ENCODE measurements at regions not wholly inside any gene's neighbourhood (a gene's known extent, or its start where the extent isn't known, plus 50 kb on each side); places are given as distances from the start of the nearest gene placed in this dataset.

GRCh38 chr16:54706406-54706805 lies 224.3 kb upstream of the IRX5 start:
- TF ChIP-seq CTCF (IDR thresholded peaks at IDR 0.05): no peak
- no peak for DNase-seq (ENCODE audit: low spot score)
- no peaks in the 10 kb centered on the region for H3K4me1 ChIP-seq (ENCODE audit: control insufficient read depth in 1 of 2, low read depth in 2 of 2)
- no peaks in the 10 kb centered on the region for H3K36me3 ChIP-seq
- H3K9me3 ChIP-seq: peaks cover 2% of the 10 kb centered on the region
- H3K27me3 ChIP-seq (replicated peaks; ENCODE audit: insufficient read depth): no peaks in the 10 kb centered on the region
- no peak overlapping the region for H3K27ac ChIP-seq
- no peak for ATAC-seq (ENCODE audit: insufficient number of reproducible peaks, low FRiP score, low read depth)
- H3K4me3 ChIP-seq: no peak overlapping the region

GRCh38 chr16:54703339-54703738 lies 227.3 kb upstream of the IRX5 start:
- no peak for TF ChIP-seq CTCF (IDR thresholded peaks at IDR 0.05)
- Histone ChIP-seq H3K36me3 (no peaks in the 10 kb centered on the region), H3K27me3 (replicated peaks; ENCODE audit: insufficient read depth) (no peaks in the 10 kb centered on the region), H3K27ac (no peak overlapping the region), H3K9me3 (peaks cover 4% of the 10 kb centered on the region), H3K4me1 (ENCODE audit: control insufficient read depth in 1 of 2, low read depth in 2 of 2) (no peaks in the 10 kb centered on the region), H3K4me3 (no peak overlapping the region)
- no peak for DNase-seq (ENCODE audit: low spot score)
- no peak for ATAC-seq (ENCODE audit: insufficient number of reproducible peaks, low FRiP score, low read depth)

- ATAC-seq (ENCODE audit: insufficient number of reproducible peaks, low FRiP score, low read depth) (no peak), DNase-seq (ENCODE audit: low spot score) (no peak)
- H3K4me3 ChIP-seq: no peak overlapping the region
- H3K4me1 ChIP-seq (ENCODE audit: control insufficient read depth in 1 of 2, low read depth in 2 of 2): no peaks in the 10 kb centered on the region
- H3K27ac ChIP-seq: no peak overlapping the region
- TF ChIP-seq CTCF (IDR thresholded peaks at IDR 0.05): no peak
- no peaks in the 10 kb centered on the region for H3K36me3 ChIP-seq
- H3K9me3 ChIP-seq: peaks cover 4% of the 10 kb centered on the region
- H3K27me3 ChIP-seq (replicated peaks; ENCODE audit: insufficient read depth): no peaks in the 10 kb centered on the region
Observed at GRCh38 chr16:54699656-54700055, 231.0 kb upstream of the IRX5 start.

- Histone ChIP-seq H3K4me1 (ENCODE audit: control insufficient read depth in 1 of 2, low read depth in 2 of 2) (no peaks in the 10 kb centered on the region), H3K9me3 (peaks cover 4% of the 10 kb centered on the region), H3K4me3 (no peak overlapping the region), H3K36me3 (no peaks in the 10 kb centered on the region), H3K27me3 (replicated peaks; ENCODE audit: insufficient read depth) (no peaks in the 10 kb centered on the region), H3K27ac (no peak overlapping the region)
- TF ChIP-seq CTCF (IDR thresholded peaks at IDR 0.05): no peak
- ATAC-seq (ENCODE audit: insufficient number of reproducible peaks, low FRiP score, low read depth) (no peak), DNase-seq (ENCODE audit: low spot score) (no peak)
Observed at GRCh38 chr16:54697677-54698076, 233.0 kb upstream of the IRX5 start.

GRCh38 chr16:54696970-54697369 lies 233.7 kb upstream of the IRX5 start:
- DNase-seq (ENCODE audit: low spot score) (no peak), ATAC-seq (ENCODE audit: insufficient number of reproducible peaks, low FRiP score, low read depth) (no peak)
- no peak for TF ChIP-seq CTCF (IDR thresholded peaks at IDR 0.05)
- no peak overlapping the region for H3K27ac ChIP-seq
- no peaks in the 10 kb centered on the region for H3K27me3 ChIP-seq (replicated peaks; ENCODE audit: insufficient read depth)
- no peaks in the 10 kb centered on the region for H3K4me1 ChIP-seq (ENCODE audit: control insufficient read depth in 1 of 2, low read depth in 2 of 2)
- no peaks in the 10 kb centered on the region for H3K36me3 ChIP-seq
- peaks cover 4% of the 10 kb centered on the region for H3K9me3 ChIP-seq
- no peak overlapping the region for H3K4me3 ChIP-seq

All from thoracic aorta (tissue), 2 donors.